Stimulated activated CD4-positive, alpha-beta T cell treated with anti-CD3 and anti-CD28 coated beads, Interleukin-2, amount 100 ng/mL, for 48 hours (primary cell): ENCODE measurements at regions not wholly inside any gene's neighbourhood (a gene's known extent, or its start where the extent isn't known, plus 50 kb on each side); places are given as distances from the start of the nearest gene placed in this dataset.
"Not testable (repeated sequence)": the region's sequence is repeated elsewhere in the genome, so short reads cannot be mapped to it uniquely, and the experiment has no call there.

Source experiments
- DNase-seq, 2 donors: peaks; one replicate each; pipeline ENCODE4 v3.0.0-alpha.2; 2020

- peak; percentile 85 for DNase-seq
Observed at GRCh38 chr11:16605894-16606783, 132.3 kb upstream of the C11orf58 start.

- DNase-seq, result no peak
Observed at GRCh38 chr11:16605389-16605893, 133.0 kb upstream of the C11orf58 start.

- no peak for DNase-seq
Observed at GRCh38 chr11:16604794-16605388, 133.6 kb upstream of the C11orf58 start.

- no peak for DNase-seq
Observed at GRCh38 chr11:16603890-16604793, 134.3 kb upstream of the C11orf58 start.

- no peak for DNase-seq
Observed at GRCh38 chr11:16603245-16603644, 135.2 kb upstream of the C11orf58 start.

- no peak for DNase-seq
Observed at GRCh38 chr11:16598906-16599305, 139.5 kb upstream of the C11orf58 start.

GRCh38 chr11:16598032-16598431 lies 140.4 kb upstream of the C11orf58 start:
- DNase-seq, result no peak

GRCh38 chr11:16596231-16596630 lies 142.2 kb upstream of the C11orf58 start:
- DNase-seq, result no peak

GRCh38 chr11:16591157-16591556 lies 147.3 kb upstream of the C11orf58 start:
- DNase-seq, result no peak

- no peak for DNase-seq
Observed at GRCh38 chr11:16587670-16588069, 150.8 kb upstream of the C11orf58 start.

- no peak for DNase-seq
Observed at GRCh38 chr11:16584569-16584968, 153.9 kb upstream of the C11orf58 start.

GRCh38 chr11:16581078-16581477 lies 157.4 kb upstream of the C11orf58 start:
- DNase-seq, result not testable (repeated sequence)

GRCh38 chr11:16577490-16577889 lies 161.0 kb upstream of the C11orf58 start:
- no peak for DNase-seq

- DNase-seq, result not testable (repeated sequence)
Observed at GRCh38 chr11:16574889-16575288, 163.6 kb upstream of the C11orf58 start.

GRCh38 chr11:16572945-16573344 lies 165.5 kb upstream of the C11orf58 start:
- no peak for DNase-seq

- DNase-seq, result no peak
Observed at GRCh38 chr11:16561150-16561549, 177.3 kb upstream of the C11orf58 start.

GRCh38 chr11:16558494-16558893 lies 180.0 kb upstream of the C11orf58 start:
- DNase-seq, result no peak

GRCh38 chr11:16555956-16556355 lies 182.5 kb upstream of the C11orf58 start:
- no peak for DNase-seq

- DNase-seq, result no peak
Observed at GRCh38 chr11:16554361-16554760, 184.1 kb upstream of the C11orf58 start.

GRCh38 chr11:16547879-16548278 lies 190.6 kb upstream of the C11orf58 start:
- no peak for DNase-seq

- no peak for DNase-seq
Observed at GRCh38 chr11:16543642-16544041, 187.3 kb upstream of the SOX6 start.

- no peak for DNase-seq
Observed at GRCh38 chr11:16542353-16542752, 186.0 kb upstream of the SOX6 start.

GRCh38 chr11:16536513-16536912 lies 180.2 kb upstream of the SOX6 start:
- no peak for DNase-seq
